ENCODE measurements at regions not wholly inside any gene's neighbourhood (a gene's known extent, or its start where the extent isn't known, plus 50 kb on each side); places are given as distances from the start of the nearest gene placed in this dataset.

- DNase-seq (ENCODE audit: low read depth) = no peak
- TF ChIP-seq CTCF (IDR thresholded peaks at IDR 0.05; ENCODE audit: low read length, missing control alignments) = no peak
- H3K4me3 ChIP-seq (replicated peaks; ENCODE audit: low read depth, low read length) = no peak overlapping the region
Measured at GRCh38 chr12:30843211-30843610, 83.3 kb upstream of the TSPAN11 start.

GRCh38 chr12:30840715-30841114 is 85.8 kb upstream of the TSPAN11 start:
- no peak overlapping the region for H3K4me3 ChIP-seq (replicated peaks; ENCODE audit: low read depth, low read length)
- peak; percentile 6 for DNase-seq (ENCODE audit: low read depth)
- TF ChIP-seq CTCF (IDR thresholded peaks at IDR 0.05; ENCODE audit: low read length, missing control alignments) = no peak

- no peak for DNase-seq (ENCODE audit: low read depth)
- H3K4me3 ChIP-seq (replicated peaks; ENCODE audit: low read depth, low read length) = no peak overlapping the region
- no peak for TF ChIP-seq CTCF (IDR thresholded peaks at IDR 0.05; ENCODE audit: low read length, missing control alignments)
Measured at GRCh38 chr12:30839643-30840220, 85.0 kb upstream of the CAPRIN2 start.

- DNase-seq (ENCODE audit: low read depth) = no peak
- TF ChIP-seq CTCF (IDR thresholded peaks at IDR 0.05; ENCODE audit: low read length, missing control alignments) = peak; percentile 6
- H3K4me3 ChIP-seq (replicated peaks; ENCODE audit: low read depth, low read length) = no peak overlapping the region
Measured at GRCh38 chr12:30837595-30837994, 82.8 kb upstream of the CAPRIN2 start.

- no peak for DNase-seq (ENCODE audit: low read depth)
- H3K4me3 ChIP-seq (replicated peaks; ENCODE audit: low read depth, low read length) = no peak overlapping the region
- TF ChIP-seq CTCF (IDR thresholded peaks at IDR 0.05; ENCODE audit: low read length, missing control alignments) = no peak
Measured at GRCh38 chr12:30836656-30837445, 82.1 kb upstream of the CAPRIN2 start.

- H3K4me3 ChIP-seq (replicated peaks; ENCODE audit: low read depth, low read length) = no peak overlapping the region
- no peak for DNase-seq (ENCODE audit: low read depth)
- no peak for TF ChIP-seq CTCF (IDR thresholded peaks at IDR 0.05; ENCODE audit: low read length, missing control alignments)
Measured at GRCh38 chr12:30835216-30835615, 80.5 kb upstream of the CAPRIN2 start.

- DNase-seq (ENCODE audit: low read depth) = no peak
- TF ChIP-seq CTCF (IDR thresholded peaks at IDR 0.05; ENCODE audit: low read length, missing control alignments) = no peak
- H3K4me3 ChIP-seq (replicated peaks; ENCODE audit: low read depth, low read length) = no peak overlapping the region
Measured at GRCh38 chr12:30830751-30831150, 76.0 kb upstream of the CAPRIN2 start.

All from fibroblast of pulmonary artery (primary cell).